Osteoblast (primary cell): ENCODE measurements at regions not wholly inside any gene's neighbourhood (a gene's known extent, or its start where the extent isn't known, plus 50 kb on each side); places are given as distances from the start of the nearest gene placed in this dataset.

Source experiments
- DNase-seq: peaks from one replicate; pipeline ENCODE4 v3.0.0; 2011; ENCODE audit warnings: low spot score, mixed read lengths; ENCODE audit not compliant: insufficient read length; ENCODE audit errors: missing footprints
- H2AFZ ChIP-seq: 2 replicates; pipeline ENCODE4 v1.6.0; 2011; ENCODE audit warnings: mild to moderate bottlenecking, low read length
- H3K27ac ChIP-seq: 2 replicates; pipeline ENCODE4 v1.5.1; 2011; ENCODE audit warnings: mild to moderate bottlenecking, low read depth, low read length, moderate library complexity
- H3K27me3 ChIP-seq: 2 replicates; pipeline ENCODE4 v1.6.0; 2012; ENCODE audit warnings: mild to moderate bottlenecking, control low read depth, inconsistent platforms, low read length, moderate library complexity; ENCODE audit not compliant: insufficient read depth
- H3K36me3 ChIP-seq: 2 replicates; pipeline ENCODE4 v1.5.1; 2011; ENCODE audit warnings: mild to moderate bottlenecking, low read length, control low read depth, moderate library complexity; ENCODE audit not compliant: insufficient read depth
- H3K4me1 ChIP-seq: 2 replicates; pipeline ENCODE4 v1.5.1; 2011; ENCODE audit warnings: mild to moderate bottlenecking, low read length, control low read depth, moderate library complexity; ENCODE audit not compliant: insufficient read depth
- H3K4me2 ChIP-seq: 2 replicates; pipeline ENCODE4 v1.6.0; 2011; ENCODE audit warnings: mild to moderate bottlenecking, low read length; ENCODE audit not compliant: insufficient read depth
- H3K4me3 ChIP-seq: fragments of 200-600 bp; sonication (generic); 3 replicates; pipeline ENCODE4 v1.5.1; 2012; ENCODE audit warnings: mild to moderate bottlenecking, low read length, inconsistent platforms; ENCODE audit not compliant: insufficient read depth
- H3K79me2 ChIP-seq: 2 replicates; pipeline ENCODE4 v1.6.0; 2012; ENCODE audit warnings: mild to moderate bottlenecking, low read length, control low read depth, inconsistent platforms; ENCODE audit not compliant: insufficient read depth
- H3K9me3 ChIP-seq: 2 replicates; pipeline ENCODE4 v1.5.1; 2011; ENCODE audit warnings: low read depth, low read length, control low read depth
- H4K20me1 ChIP-seq: 2 replicates; pipeline ENCODE4 v1.6.0; 2012; ENCODE audit warnings: mild to moderate bottlenecking, low read length, control low read depth; ENCODE audit not compliant: insufficient read depth
- TF ChIP-seq, protein P1 (sequence below): IDR thresholded peaks from 2 replicates; pipeline ENCODE4 v1.5.1; 2011; ENCODE audit warnings: mild to moderate bottlenecking, low read depth, low read length, moderate library complexity; ENCODE audit errors: extremely low read depth

GRCh38 chrX:39477031-39477761 is 620.6 kb downstream of the BCOR start:
- H2AFZ ChIP-seq = no peak overlapping the region
- no peaks in the 10 kb centered on the region for H3K79me2 ChIP-seq
- TF ChIP-seq, protein P1, sequence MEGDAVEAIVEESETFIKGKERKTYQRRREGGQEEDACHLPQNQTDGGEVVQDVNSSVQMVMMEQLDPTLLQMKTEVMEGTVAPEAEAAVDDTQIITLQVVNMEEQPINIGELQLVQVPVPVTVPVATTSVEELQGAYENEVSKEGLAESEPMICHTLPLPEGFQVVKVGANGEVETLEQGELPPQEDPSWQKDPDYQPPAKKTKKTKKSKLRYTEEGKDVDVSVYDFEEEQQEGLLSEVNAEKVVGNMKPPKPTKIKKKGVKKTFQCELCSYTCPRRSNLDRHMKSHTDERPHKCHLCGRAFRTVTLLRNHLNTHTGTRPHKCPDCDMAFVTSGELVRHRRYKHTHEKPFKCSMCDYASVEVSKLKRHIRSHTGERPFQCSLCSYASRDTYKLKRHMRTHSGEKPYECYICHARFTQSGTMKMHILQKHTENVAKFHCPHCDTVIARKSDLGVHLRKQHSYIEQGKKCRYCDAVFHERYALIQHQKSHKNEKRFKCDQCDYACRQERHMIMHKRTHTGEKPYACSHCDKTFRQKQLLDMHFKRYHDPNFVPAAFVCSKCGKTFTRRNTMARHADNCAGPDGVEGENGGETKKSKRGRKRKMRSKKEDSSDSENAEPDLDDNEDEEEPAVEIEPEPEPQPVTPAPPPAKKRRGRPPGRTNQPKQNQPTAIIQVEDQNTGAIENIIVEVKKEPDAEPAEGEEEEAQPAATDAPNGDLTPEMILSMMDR = no peak
- no peaks in the 10 kb centered on the region for H3K4me1 ChIP-seq
- H4K20me1 ChIP-seq = no peaks in the 10 kb centered on the region
- H3K4me2 ChIP-seq = no peak overlapping the region
- H3K27ac ChIP-seq = no peak overlapping the region
- no peak overlapping the region for H3K4me3 ChIP-seq
- H3K36me3 ChIP-seq = no peaks in the 10 kb centered on the region
- peaks cover 27% of the 10 kb centered on the region for H3K27me3 ChIP-seq
- no peaks in the 10 kb centered on the region for H3K9me3 ChIP-seq
- DNase-seq = no peak

GRCh38 chrX:39477762-39478120 is 620.0 kb downstream of the BCOR start:
- no peaks in the 10 kb centered on the region for H3K4me1 ChIP-seq
- no peak overlapping the region for H3K4me2 ChIP-seq
- no peaks in the 10 kb centered on the region for H4K20me1 ChIP-seq
- H3K27ac ChIP-seq = no peak overlapping the region
- no peak overlapping the region for H2AFZ ChIP-seq
- H3K36me3 ChIP-seq = no peaks in the 10 kb centered on the region
- no peak for DNase-seq
- H3K27me3 ChIP-seq = peaks cover 30% of the 10 kb centered on the region
- no peak overlapping the region for H3K4me3 ChIP-seq
- TF ChIP-seq, protein P1 = no peak
- H3K9me3 ChIP-seq = no peaks in the 10 kb centered on the region
- H3K79me2 ChIP-seq = no peaks in the 10 kb centered on the region

- Histone ChIP-seq H3K27ac (no peak overlapping the region), H3K36me3 (no peaks in the 10 kb centered on the region), H3K27me3 (peaks cover 34% of the 10 kb centered on the region), H2AFZ (no peak overlapping the region), H3K4me2 (no peak overlapping the region), H3K4me1 (no peaks in the 10 kb centered on the region), H3K9me3 (no peaks in the 10 kb centered on the region), H3K4me3 (no peak overlapping the region), H4K20me1 (peaks cover 3% of the 10 kb centered on the region), H3K79me2 (no peaks in the 10 kb centered on the region)
- no peak for DNase-seq
- TF ChIP-seq, protein P1 = no peak
These were observed 617.9 kb downstream of the BCOR start for GRCh38 chrX:39479856-39480255.

DNA sequence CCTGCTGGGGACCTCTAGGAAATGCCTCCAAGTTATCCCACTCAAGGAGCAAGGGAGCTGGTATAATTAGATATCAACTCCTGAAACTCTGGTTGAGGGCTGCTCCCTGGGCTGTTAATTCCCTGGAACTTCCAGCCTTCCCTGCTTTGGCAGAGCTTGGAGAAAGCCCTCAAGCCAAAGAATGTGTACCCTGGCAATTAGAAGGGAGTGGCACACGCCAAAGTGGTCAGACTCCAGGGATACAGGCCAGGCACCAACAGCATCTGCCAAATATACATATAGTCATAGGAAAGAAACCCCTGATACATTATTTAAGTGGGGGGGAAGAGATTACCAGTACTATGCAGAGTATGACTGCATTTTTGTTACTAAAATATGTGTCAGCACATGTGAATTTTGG is 616.8 kb downstream of the BCOR start:
- TF ChIP-seq, protein P1 = no peak
- H2AFZ ChIP-seq = no peak overlapping the region
- no peaks in the 10 kb centered on the region for H3K36me3 ChIP-seq
- H3K9me3 ChIP-seq = no peaks in the 10 kb centered on the region
- H3K4me3 ChIP-seq = no peak overlapping the region
- H3K4me2 ChIP-seq = no peak overlapping the region
- no peaks in the 10 kb centered on the region for H3K4me1 ChIP-seq
- peaks cover 34% of the 10 kb centered on the region for H3K27me3 ChIP-seq
- H4K20me1 ChIP-seq = peaks cover 3% of the 10 kb centered on the region
- H3K79me2 ChIP-seq = no peaks in the 10 kb centered on the region
- no peak for DNase-seq
- H3K27ac ChIP-seq = no peak overlapping the region
